ENCODE measurements at regions not wholly inside any gene's neighbourhood (a gene's known extent, or its start where the extent isn't known, plus 50 kb on each side); places are given as distances from the start of the nearest gene placed in this dataset.

DNA sequence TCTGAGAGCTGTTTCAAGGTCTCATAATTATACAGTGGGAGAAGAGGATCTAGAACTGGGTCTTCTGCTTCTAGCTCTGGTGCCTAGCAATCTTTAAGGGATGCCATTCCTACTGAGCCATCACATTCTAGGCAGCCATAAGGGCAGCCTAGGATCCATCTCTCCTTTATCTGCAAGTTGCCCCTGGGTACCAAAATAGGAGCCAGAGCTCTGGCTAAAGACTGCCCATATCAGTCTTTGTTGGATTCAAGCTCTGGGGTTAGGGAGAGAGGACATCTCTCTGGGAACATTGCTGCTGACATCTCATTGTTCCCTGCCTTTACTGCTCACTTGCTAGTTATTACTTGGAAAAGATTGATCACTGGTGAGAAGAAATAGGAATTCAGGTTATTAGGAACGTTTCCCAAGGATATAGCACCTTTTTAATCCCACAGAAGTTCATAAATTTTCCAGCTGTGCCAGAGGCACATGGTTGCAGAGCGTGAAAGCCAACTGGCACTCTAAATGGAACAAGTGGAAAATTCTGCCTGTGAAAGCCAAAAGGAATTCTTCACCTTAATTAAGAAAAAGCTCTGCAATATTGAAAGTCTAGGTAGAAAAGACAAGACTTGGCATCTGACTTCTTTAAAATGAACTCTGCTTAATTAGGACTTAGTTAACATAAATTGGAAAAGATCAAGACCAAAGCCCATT, 102.2 kb downstream of the CDC42EP3 start:
- Mint-ChIP-seq H3K27me3 (ENCODE audit: low read depth in 2 of 2) (no peaks in the 10 kb centered on the region), H3K4me3 (no peak overlapping the region), H3K36me3 (no peaks in the 10 kb centered on the region), H3K9me3 (no peaks in the 10 kb centered on the region), H3K4me1 (peaks cover 25 to 42% of the 10 kb centered on the region in 2 donors), H3K27ac (peak overlapping the region; percentile 81 to 86)
- no peak for DNase-seq
- no peak for ATAC-seq
- H3K4me1 ChIP-seq (ENCODE audit: control insufficient read depth, insufficient read depth, low read length) = peaks cover 16% of the 10 kb centered on the region
- intact Hi-C loops (cut with micrococcal nuclease) = no loop called here
- TF ChIP-seq, protein P1, sequence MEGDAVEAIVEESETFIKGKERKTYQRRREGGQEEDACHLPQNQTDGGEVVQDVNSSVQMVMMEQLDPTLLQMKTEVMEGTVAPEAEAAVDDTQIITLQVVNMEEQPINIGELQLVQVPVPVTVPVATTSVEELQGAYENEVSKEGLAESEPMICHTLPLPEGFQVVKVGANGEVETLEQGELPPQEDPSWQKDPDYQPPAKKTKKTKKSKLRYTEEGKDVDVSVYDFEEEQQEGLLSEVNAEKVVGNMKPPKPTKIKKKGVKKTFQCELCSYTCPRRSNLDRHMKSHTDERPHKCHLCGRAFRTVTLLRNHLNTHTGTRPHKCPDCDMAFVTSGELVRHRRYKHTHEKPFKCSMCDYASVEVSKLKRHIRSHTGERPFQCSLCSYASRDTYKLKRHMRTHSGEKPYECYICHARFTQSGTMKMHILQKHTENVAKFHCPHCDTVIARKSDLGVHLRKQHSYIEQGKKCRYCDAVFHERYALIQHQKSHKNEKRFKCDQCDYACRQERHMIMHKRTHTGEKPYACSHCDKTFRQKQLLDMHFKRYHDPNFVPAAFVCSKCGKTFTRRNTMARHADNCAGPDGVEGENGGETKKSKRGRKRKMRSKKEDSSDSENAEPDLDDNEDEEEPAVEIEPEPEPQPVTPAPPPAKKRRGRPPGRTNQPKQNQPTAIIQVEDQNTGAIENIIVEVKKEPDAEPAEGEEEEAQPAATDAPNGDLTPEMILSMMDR (IDR thresholded peaks at IDR 0.05) = no peak
- H3K36me3 ChIP-seq (ENCODE audit: control insufficient read depth, insufficient read depth, low read length) = no peaks in the 10 kb centered on the region
- WGBS (ENCODE audit: insufficient coverage) = 92% methylated on average over 2 of the region's 2 CpGs
- H3K27ac ChIP-seq (ENCODE audit: low read length) = no peak overlapping the region
- no peaks in the 10 kb centered on the region for H3K9me3 ChIP-seq (ENCODE audit: control insufficient read depth, insufficient read depth, low read length)
- no peaks in the 10 kb centered on the region for H3K27me3 ChIP-seq (ENCODE audit: control insufficient read depth, insufficient read depth, low read length)
- H3K4me3 ChIP-seq (ENCODE audit: low read length) = no peak overlapping the region

DNA sequence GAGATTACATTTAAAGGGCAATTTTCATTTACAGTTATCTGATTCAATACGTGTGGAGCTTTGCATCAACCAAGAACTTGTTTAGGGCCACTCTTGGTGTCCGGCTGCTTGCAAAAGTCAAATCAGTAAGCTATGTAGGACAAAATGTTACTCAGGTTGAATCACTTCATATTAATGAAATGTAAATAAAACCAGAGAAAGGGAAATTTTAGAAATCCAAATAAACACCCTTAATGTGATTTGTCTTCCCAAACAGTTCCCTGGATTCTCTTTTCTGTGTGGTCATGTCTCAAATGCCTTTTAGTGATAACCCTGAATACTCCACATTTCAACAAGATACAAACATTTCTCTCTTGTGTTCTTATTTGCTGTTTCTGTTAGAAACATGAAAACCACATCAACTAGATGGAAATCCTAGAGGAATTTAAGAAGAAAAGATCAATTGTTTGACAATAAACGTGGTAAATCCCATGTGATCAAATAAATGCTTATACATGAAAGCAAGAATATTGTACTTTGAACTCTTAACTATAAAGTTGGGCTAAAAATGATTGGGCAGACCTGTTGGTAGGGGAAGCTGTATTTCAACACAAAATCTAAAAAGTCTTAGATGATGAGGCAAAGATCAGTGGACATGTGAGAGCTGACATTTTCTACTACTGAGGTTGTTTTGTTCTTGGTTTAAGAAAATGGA, 101.3 kb downstream of the CDC42EP3 start:
- Mint-ChIP-seq H3K9me3 (no peaks in the 10 kb centered on the region), H3K27ac (peak overlapping the region in 1 of 2 donors; percentile 27), H3K4me3 (no peak overlapping the region), H3K36me3 (no peaks in the 10 kb centered on the region), H3K27me3 (ENCODE audit: low read depth in 2 of 2) (no peaks in the 10 kb centered on the region), H3K4me1 (peaks cover 26 to 44% of the 10 kb centered on the region in 2 donors)
- TF ChIP-seq, protein P1 (IDR thresholded peaks at IDR 0.05) = no peak
- Histone ChIP-seq H3K4me1 (ENCODE audit: control insufficient read depth, insufficient read depth, low read length) (peaks cover 20% of the 10 kb centered on the region), H3K27ac (ENCODE audit: low read length) (no peak overlapping the region), H3K27me3 (ENCODE audit: control insufficient read depth, insufficient read depth, low read length) (no peaks in the 10 kb centered on the region), H3K9me3 (ENCODE audit: control insufficient read depth, insufficient read depth, low read length) (no peaks in the 10 kb centered on the region), H3K36me3 (ENCODE audit: control insufficient read depth, insufficient read depth, low read length) (no peaks in the 10 kb centered on the region), H3K4me3 (ENCODE audit: low read length) (no peak overlapping the region)
- no peak for DNase-seq
- intact Hi-C loops (cut with micrococcal nuclease) = no loop called here
- no CpG with 5 or more reads among the region's 3 CpGs for WGBS (ENCODE audit: insufficient coverage)
- no peak for ATAC-seq

DNA sequence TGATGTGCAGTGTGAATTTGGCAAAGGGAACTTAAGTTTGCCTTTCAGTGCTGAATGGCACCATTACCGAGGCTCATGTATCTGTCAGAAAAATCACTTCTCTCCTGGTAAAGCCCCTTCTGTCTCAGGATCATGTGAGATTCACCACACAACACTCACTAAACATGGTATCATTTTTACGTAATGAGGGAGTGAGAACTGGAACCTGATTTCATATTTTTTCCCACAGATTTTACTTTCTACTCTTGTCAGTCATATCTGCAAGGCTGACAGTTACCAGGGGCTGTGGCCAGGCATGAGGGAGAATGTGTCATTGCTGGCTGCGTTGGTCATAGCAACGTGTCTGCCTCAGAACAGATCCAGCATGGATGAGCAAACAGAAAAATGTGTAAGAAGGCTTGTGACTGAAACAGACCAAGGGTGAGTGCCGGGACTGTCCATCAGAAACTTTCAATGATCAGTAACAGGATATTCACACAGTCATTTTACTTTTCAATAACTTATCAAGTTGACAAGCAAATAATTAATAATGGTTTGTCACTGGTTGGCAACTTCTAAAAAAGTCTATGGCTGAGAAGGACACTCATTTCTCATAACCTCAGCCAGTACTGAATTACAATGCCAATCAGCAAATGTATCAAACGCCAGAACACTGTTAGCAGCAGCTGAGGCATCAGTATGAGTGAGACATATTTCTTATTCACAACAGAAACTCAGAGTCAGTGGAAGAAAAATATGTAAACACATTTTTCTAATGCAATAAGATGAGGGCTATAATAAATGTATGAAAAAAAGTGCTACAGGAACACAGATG, 100.5 kb downstream of the CDC42EP3 start:
- H3K36me3 ChIP-seq (ENCODE audit: control insufficient read depth, insufficient read depth, low read length) = no peaks in the 10 kb centered on the region
- no peak for DNase-seq
- H3K9me3 Mint-ChIP-seq = no peaks in the 10 kb centered on the region
- no peak overlapping the region for H3K4me3 ChIP-seq (ENCODE audit: low read length)
- H3K27ac Mint-ChIP-seq = peak overlapping the region in 1 of 2 donors; percentile 27
- H3K4me3 Mint-ChIP-seq = no peak overlapping the region
- H3K4me1 ChIP-seq (ENCODE audit: control insufficient read depth, insufficient read depth, low read length) = peaks cover 20% of the 10 kb centered on the region
- TF ChIP-seq, protein P1 (IDR thresholded peaks at IDR 0.05) = no peak
- no peaks in the 10 kb centered on the region for H3K36me3 Mint-ChIP-seq
- intact Hi-C loops (cut with micrococcal nuclease) = no loop called here
- ATAC-seq = no peak
- H3K27me3 ChIP-seq (ENCODE audit: control insufficient read depth, insufficient read depth, low read length) = no peaks in the 10 kb centered on the region
- H3K9me3 ChIP-seq (ENCODE audit: control insufficient read depth, insufficient read depth, low read length) = no peaks in the 10 kb centered on the region
- H3K27ac ChIP-seq (ENCODE audit: low read length) = no peak overlapping the region
- no peaks in the 10 kb centered on the region for H3K27me3 Mint-ChIP-seq (ENCODE audit: low read depth in 2 of 2)
- H3K4me1 Mint-ChIP-seq = peaks cover 26 to 44% of the 10 kb centered on the region in 2 donors
- WGBS (ENCODE audit: insufficient coverage) = 75% methylated on average over 5 of the region's 6 CpGs
